Sigmoid colon (tissue), 6 donors: ENCODE measurements at regions not wholly inside any gene's neighbourhood (a gene's known extent, or its start where the extent isn't known, plus 50 kb on each side); places are given as distances from the start of the nearest gene placed in this dataset.

ENCODE experiments used
- DNase-seq: peaks from one replicate; pipeline ENCODE4 v3.0.0-alpha.2; 2019
- H3K27ac ChIP-seq, 4 donors: fragments of 200-600 bp; sonication (generic); one replicate each; pipeline ENCODE4 v1.5.1; 2016 to 2019; ENCODE audit warnings: mild to moderate bottlenecking in 1 of 4
- H3K27me3 ChIP-seq, 3 donors: fragments of 200-600 bp; sonication (generic); one replicate each; pipeline ENCODE4 v1.5.1; 2019; ENCODE audit warnings: mild to moderate bottlenecking in 1 of 3
- H3K36me3 ChIP-seq, 4 donors: fragments of 200-600 bp; sonication (generic); one replicate each; pipeline ENCODE4 v1.5.1; 2016 to 2019
- H3K4me1 ChIP-seq, 4 donors: fragments of 200-600 bp; sonication (generic); one replicate each; pipeline ENCODE4 v1.5.1; 2017 to 2019
- H3K4me3 ChIP-seq, 4 donors: fragments of 200-600 bp; sonication (generic); one replicate each; pipeline ENCODE4 v1.5.1; 2017 to 2019; ENCODE audit warnings: mild to moderate bottlenecking in 2 of 4, moderate library complexity in 1 of 4
- H3K9me3 ChIP-seq, 4 donors: fragments of 200-600 bp in 3 of 4; sonication (generic) in 3 of 4; one replicate each; pipeline versions ENCODE4 v1.5.1 to v1.6.1; 2013 to 2019
- EP300 ChIP-seq, 4 donors: sonication (generic); formaldehyde crosslinking; IDR thresholded peaks; one replicate each; pipeline ENCODE4 v1.6.1; 2017; ENCODE audit warnings: antibody characterized with exemption in 4 of 4
- POLR2A ChIP-seq, 2 donors: fragments of 450-650 bp; IDR thresholded peaks; one replicate each; pipeline ENCODE4 v1.6.1; 2016; ENCODE audit warnings: antibody characterized with exemption in 2 of 2, mild to moderate bottlenecking in 2 of 2, moderate library complexity in 2 of 2
- POLR2AphosphoS5 ChIP-seq, 4 donors: sonication (generic); formaldehyde crosslinking; IDR thresholded peaks; one replicate each; pipeline ENCODE4 v1.6.1; 2017; ENCODE audit warnings: antibody characterized with exemption in 4 of 4
- WGBS, 2 donors: extraction: QIAGEN DNeasy Blood & Tissue Kit; methylation state at CpG; one replicate each; pipeline ENCODE4 v1.1.7; 2013; 5-methylcytosine and 5-hydroxymethylcytosine counted together
- intact Hi-C: fragments of 100-400 bp; cut with DNase I; formaldehyde crosslinking; loops from one replicate; pipeline ENCODE4 v1.15.1; 2023
- TF ChIP-seq, protein P1 (sequence below), 4 experiments: fragments of 450-650 bp in 3 of 4; fragments of 200-600 bp in 1 of 4; IDR thresholded peaks; one replicate each; pipeline ENCODE4 v1.5.1; 2016 to 2019; ENCODE audit warnings: antibody characterized with exemption in 4 of 4, mild to moderate bottlenecking in 3 of 4, moderate library complexity in 2 of 4
- donor health status: healthy with polysubstance abuse.
- donor health status: healthy.

DNA sequence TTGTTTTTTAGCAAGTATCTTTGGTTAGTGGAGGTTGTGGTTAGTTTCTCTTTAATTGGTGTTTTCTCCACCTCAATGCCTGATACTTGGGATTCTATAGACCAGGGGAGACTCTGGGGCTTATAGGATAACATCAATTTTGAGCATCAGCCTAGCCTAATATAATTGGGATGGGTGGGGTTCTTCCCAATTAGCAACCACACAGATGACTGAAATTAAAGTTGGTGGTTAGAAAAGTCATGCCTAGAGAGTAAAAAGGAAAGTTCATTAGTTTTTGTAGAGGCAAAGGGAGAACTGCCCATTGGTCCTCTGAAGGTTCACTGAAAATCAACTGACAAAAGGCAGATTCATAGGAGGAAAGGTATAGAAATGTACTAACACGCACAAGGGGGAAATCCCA is 843.3 kb downstream of the TSN start:
- H3K9me3 ChIP-seq: no peaks in the 10 kb centered on the region
- no peaks in the 10 kb centered on the region for H3K36me3 ChIP-seq
- TF ChIP-seq EP300 (IDR thresholded peaks at IDR 0.05): no peak
- TF ChIP-seq POLR2A (IDR thresholded peaks at IDR 0.05): no peak
- TF ChIP-seq, protein P1, sequence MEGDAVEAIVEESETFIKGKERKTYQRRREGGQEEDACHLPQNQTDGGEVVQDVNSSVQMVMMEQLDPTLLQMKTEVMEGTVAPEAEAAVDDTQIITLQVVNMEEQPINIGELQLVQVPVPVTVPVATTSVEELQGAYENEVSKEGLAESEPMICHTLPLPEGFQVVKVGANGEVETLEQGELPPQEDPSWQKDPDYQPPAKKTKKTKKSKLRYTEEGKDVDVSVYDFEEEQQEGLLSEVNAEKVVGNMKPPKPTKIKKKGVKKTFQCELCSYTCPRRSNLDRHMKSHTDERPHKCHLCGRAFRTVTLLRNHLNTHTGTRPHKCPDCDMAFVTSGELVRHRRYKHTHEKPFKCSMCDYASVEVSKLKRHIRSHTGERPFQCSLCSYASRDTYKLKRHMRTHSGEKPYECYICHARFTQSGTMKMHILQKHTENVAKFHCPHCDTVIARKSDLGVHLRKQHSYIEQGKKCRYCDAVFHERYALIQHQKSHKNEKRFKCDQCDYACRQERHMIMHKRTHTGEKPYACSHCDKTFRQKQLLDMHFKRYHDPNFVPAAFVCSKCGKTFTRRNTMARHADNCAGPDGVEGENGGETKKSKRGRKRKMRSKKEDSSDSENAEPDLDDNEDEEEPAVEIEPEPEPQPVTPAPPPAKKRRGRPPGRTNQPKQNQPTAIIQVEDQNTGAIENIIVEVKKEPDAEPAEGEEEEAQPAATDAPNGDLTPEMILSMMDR (IDR thresholded peaks at IDR 0.05): no peak
- TF ChIP-seq POLR2AphosphoS5 (IDR thresholded peaks at IDR 0.05): no peak
- no peak overlapping the region for H3K27ac ChIP-seq
- H3K4me1 ChIP-seq: no peaks in the 10 kb centered on the region
- no peak overlapping the region for H3K4me3 ChIP-seq
- H3K27me3 ChIP-seq: no peaks in the 10 kb centered on the region
- WGBS, 2 donors: 92 to 97% methylated on average over 1 of the region's 1 CpG
- intact Hi-C loops: no loop called here
- DNase-seq: no peak

DNA sequence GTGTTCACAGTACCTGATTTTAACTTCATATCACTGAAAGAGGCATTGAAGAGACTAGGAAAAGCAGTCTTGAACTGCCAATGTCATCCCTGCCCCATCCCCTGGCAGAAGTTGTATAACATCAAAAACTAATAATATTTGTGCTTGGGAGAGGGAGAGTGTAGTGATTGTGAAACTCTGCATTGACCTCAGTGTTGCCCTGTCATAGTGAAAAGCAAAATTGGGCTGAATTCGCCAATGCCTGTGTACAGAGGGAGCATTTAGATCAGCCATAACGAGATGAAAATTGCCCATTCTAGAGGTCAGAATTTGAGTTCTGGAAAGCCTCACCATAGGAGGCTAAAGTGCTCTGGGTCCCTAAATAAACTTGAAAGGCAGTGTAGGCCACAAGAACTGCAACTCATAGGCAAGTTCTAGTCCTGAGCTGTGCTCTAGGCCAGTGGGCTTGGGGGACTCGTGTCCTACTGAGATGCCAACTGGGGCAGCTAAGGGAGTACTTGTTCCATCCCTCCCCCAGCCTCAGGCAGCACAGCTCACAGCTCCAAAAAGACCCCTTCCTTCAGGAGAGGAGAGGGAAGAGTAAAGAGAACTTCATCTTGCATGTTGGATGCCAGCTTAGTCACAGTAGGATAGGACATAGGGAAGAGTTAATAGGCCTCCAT is 855.6 kb downstream of the TSN start:
- Histone ChIP-seq H3K27ac (no peak overlapping the region), H3K4me1 (no peaks in the 10 kb centered on the region), H3K4me3 (no peak overlapping the region), H3K27me3 (no peaks in the 10 kb centered on the region), H3K9me3 (no peaks in the 10 kb centered on the region), H3K36me3 (no peaks in the 10 kb centered on the region)
- DNase-seq: no peak
- 87 to 90% methylated on average over 3 of the region's 3 CpGs for WGBS, 2 donors
- intact Hi-C loops: no loop called here
- TF ChIP-seq POLR2AphosphoS5 (IDR thresholded peaks at IDR 0.05) (no peak), POLR2A (IDR thresholded peaks at IDR 0.05) (no peak), EP300 (IDR thresholded peaks at IDR 0.05) (no peak)
- TF ChIP-seq, protein P1 (IDR thresholded peaks at IDR 0.05): no peak

DNA sequence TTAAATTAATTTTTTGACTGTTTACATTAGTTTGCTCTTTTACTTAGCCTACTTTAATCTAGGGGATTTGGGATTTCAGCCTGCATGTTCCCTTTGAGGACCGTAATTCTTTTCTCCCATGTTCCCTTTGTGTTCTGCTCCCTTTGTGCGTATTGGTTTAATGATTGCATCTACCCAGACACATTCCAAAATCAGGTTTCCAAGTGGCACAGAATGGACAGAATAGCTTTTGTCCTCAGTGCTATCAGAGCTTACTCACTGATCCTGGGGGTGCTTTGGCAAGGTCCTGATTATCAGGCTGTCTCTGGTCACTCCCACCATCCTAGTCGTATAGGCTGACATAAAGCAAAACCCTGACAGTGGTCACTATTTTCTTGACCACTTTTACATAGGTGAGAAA is 867.5 kb downstream of the TSN start:
- H3K9me3 ChIP-seq: no peaks in the 10 kb centered on the region
- DNase-seq: no peak
- intact Hi-C loops: no loop called here
- no peaks in the 10 kb centered on the region for H3K36me3 ChIP-seq
- WGBS, 2 donors: 29 to 88% methylated on average over 3 of the region's 3 CpGs
- no peak overlapping the region for H3K4me3 ChIP-seq
- TF ChIP-seq EP300 (IDR thresholded peaks at IDR 0.05) (no peak), POLR2A (IDR thresholded peaks at IDR 0.05) (no peak), POLR2AphosphoS5 (IDR thresholded peaks at IDR 0.05) (no peak)
- TF ChIP-seq, protein P1 (IDR thresholded peaks at IDR 0.05): no peak
- no peaks in the 10 kb centered on the region for H3K4me1 ChIP-seq
- H3K27me3 ChIP-seq: no peaks in the 10 kb centered on the region
- H3K27ac ChIP-seq: no peak overlapping the region

DNA sequence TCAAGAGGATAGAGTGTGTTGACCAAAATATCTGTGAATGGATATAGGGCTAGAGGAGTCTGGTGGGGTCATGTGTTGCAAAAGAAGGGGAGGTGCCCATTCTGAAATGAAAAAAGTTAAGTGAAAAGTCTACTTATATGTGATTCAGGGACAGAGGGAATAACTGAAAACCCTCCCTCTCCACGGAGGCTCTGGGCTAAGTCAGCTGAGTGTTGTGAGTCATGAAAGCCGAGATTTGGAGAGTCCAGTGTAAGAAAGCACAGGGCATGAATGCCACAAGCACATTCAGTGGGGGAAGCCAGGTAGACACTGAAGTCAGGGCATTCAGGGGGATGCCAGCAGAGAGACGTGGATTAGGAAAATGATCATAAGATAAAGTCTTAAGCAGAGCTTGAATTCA is 871.9 kb downstream of the TSN start:
- 27 to 84% methylated on average over 3 of the region's 3 CpGs for WGBS, 2 donors

More for the DNA sequence above, 871.9 kb downstream of the TSN start:
- Histone ChIP-seq H3K27ac (no peak overlapping the region), H3K36me3 (no peaks in the 10 kb centered on the region), H3K4me3 (no peak overlapping the region), H3K27me3 (no peaks in the 10 kb centered on the region), H3K9me3 (no peaks in the 10 kb centered on the region), H3K4me1 (no peaks in the 10 kb centered on the region)
- intact Hi-C loops: no loop called here
- TF ChIP-seq POLR2A (IDR thresholded peaks at IDR 0.05): no peak
- no peak for TF ChIP-seq EP300 (IDR thresholded peaks at IDR 0.05)
- TF ChIP-seq, protein P1 (IDR thresholded peaks at IDR 0.05): no peak
- no peak for TF ChIP-seq POLR2AphosphoS5 (IDR thresholded peaks at IDR 0.05)
- DNase-seq: no peak
